Osteocyte (in vitro differentiated cells): ENCODE measurements at regions not wholly inside any gene's neighbourhood (a gene's known extent, or its start where the extent isn't known, plus 50 kb on each side); places are given as distances from the start of the nearest gene placed in this dataset.

Experiments
- DNase-seq: peaks from one replicate; pipeline ENCODE4 v3.0.0; 2021; ENCODE audit warnings: mixed read lengths; ENCODE audit not compliant: unreplicated experiment; ENCODE audit errors: extremely low spot score
- H3K27ac Mint-ChIP-seq: one replicate; pipeline ENCODE4 v1.8.0; 2021; ENCODE audit warnings: mild to moderate bottlenecking, mixed read lengths; ENCODE audit not compliant: unreplicated experiment
- H3K27me3 Mint-ChIP-seq: one replicate; pipeline ENCODE4 v1.8.0; 2021; ENCODE audit warnings: mixed read lengths; ENCODE audit not compliant: unreplicated experiment
- H3K36me3 Mint-ChIP-seq: one replicate; pipeline ENCODE4 v1.8.0; 2021; ENCODE audit warnings: mixed read lengths; ENCODE audit not compliant: unreplicated experiment
- H3K4me1 Mint-ChIP-seq: one replicate; pipeline ENCODE4 v1.8.0; 2021; ENCODE audit warnings: mixed read lengths; ENCODE audit not compliant: unreplicated experiment
- H3K4me3 Mint-ChIP-seq: one replicate; pipeline ENCODE4 v1.8.0; 2021; ENCODE audit warnings: mild to moderate bottlenecking, moderate library complexity, mixed read lengths; ENCODE audit not compliant: unreplicated experiment
- H3K9me3 Mint-ChIP-seq: one replicate; pipeline ENCODE4 v1.8.0; 2021; ENCODE audit warnings: mixed read lengths; ENCODE audit not compliant: unreplicated experiment
- TF ChIP-seq, protein P1 (sequence below): fragments of 200-600 bp; sonication (generic); IDR thresholded peaks from 2 replicates; pipeline ENCODE4 v1.5.0; 2021; ENCODE audit warnings: antibody characterized with exemption, mild to moderate bottlenecking, moderate library complexity

- Mint-ChIP-seq H3K27ac (no peak overlapping the region), H3K9me3 (no peaks in the 10 kb centered on the region), H3K4me1 (no peaks in the 10 kb centered on the region), H3K27me3 (peaks cover 58% of the 10 kb centered on the region), H3K4me3 (no peak overlapping the region), H3K36me3 (no peaks in the 10 kb centered on the region)
- no peak for DNase-seq
- TF ChIP-seq, protein P1, sequence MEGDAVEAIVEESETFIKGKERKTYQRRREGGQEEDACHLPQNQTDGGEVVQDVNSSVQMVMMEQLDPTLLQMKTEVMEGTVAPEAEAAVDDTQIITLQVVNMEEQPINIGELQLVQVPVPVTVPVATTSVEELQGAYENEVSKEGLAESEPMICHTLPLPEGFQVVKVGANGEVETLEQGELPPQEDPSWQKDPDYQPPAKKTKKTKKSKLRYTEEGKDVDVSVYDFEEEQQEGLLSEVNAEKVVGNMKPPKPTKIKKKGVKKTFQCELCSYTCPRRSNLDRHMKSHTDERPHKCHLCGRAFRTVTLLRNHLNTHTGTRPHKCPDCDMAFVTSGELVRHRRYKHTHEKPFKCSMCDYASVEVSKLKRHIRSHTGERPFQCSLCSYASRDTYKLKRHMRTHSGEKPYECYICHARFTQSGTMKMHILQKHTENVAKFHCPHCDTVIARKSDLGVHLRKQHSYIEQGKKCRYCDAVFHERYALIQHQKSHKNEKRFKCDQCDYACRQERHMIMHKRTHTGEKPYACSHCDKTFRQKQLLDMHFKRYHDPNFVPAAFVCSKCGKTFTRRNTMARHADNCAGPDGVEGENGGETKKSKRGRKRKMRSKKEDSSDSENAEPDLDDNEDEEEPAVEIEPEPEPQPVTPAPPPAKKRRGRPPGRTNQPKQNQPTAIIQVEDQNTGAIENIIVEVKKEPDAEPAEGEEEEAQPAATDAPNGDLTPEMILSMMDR = no peak
Observed at GRCh38 chr6:167769408-167770190, 57.1 kb upstream of the AFDN start.

GRCh38 chr6:167770291-167770955 lies 56.3 kb upstream of the AFDN start:
- no peak for DNase-seq
- no peaks in the 10 kb centered on the region for H3K36me3 Mint-ChIP-seq
- H3K4me1 Mint-ChIP-seq = no peaks in the 10 kb centered on the region
- H3K4me3 Mint-ChIP-seq = no peak overlapping the region
- H3K9me3 Mint-ChIP-seq = no peaks in the 10 kb centered on the region
- TF ChIP-seq, protein P1 = no peak
- peaks cover 58% of the 10 kb centered on the region for H3K27me3 Mint-ChIP-seq
- H3K27ac Mint-ChIP-seq = no peak overlapping the region

- Mint-ChIP-seq H3K4me3 (no peak overlapping the region), H3K27ac (no peak overlapping the region), H3K4me1 (peaks cover 3% of the 10 kb centered on the region), H3K36me3 (no peaks in the 10 kb centered on the region), H3K27me3 (peaks cover 36% of the 10 kb centered on the region), H3K9me3 (no peaks in the 10 kb centered on the region)
- TF ChIP-seq, protein P1 = no peak
- no peak for DNase-seq
Observed at GRCh38 chr6:167774881-167775280, 51.8 kb upstream of the AFDN start.

GRCh38 chr6:167776906-167777627 lies 49.6 kb upstream of the AFDN start:
- no peak overlapping the region for H3K4me3 Mint-ChIP-seq

More at GRCh38 chr6:167776906-167777627, 49.6 kb upstream of the AFDN start:
- Mint-ChIP-seq H3K27me3 (peaks cover 35% of the 10 kb centered on the region), H3K27ac (no peak overlapping the region), H3K4me1 (peaks cover 3% of the 10 kb centered on the region), H3K36me3 (no peaks in the 10 kb centered on the region), H3K9me3 (no peaks in the 10 kb centered on the region)
- TF ChIP-seq, protein P1 = no peak
- DNase-seq = no peak
